ENCODE measurements at regions not wholly inside any gene's neighbourhood (a gene's known extent, or its start where the extent isn't known, plus 50 kb on each side); places are given as distances from the start of the nearest gene placed in this dataset.

DNA sequence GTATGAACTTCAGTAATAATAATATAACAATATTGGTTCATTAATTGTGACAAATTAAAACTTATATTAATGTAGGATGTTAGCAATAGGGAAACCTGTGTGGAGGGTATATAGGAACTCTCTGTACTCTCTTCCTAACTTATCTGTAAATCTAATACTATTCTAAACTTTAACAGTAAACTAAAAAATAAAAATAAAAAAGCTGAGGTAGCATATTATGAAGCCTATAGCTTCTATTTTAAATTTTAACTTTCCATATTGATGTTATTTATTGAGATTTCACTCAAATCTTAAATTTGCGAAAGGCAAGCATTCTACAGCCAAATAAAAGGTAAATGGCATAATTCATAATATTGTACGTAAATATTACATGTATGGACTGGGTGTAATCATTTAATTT is 326.4 kb downstream of the MEI4 start:
- no peak for DNase-seq

DNA sequence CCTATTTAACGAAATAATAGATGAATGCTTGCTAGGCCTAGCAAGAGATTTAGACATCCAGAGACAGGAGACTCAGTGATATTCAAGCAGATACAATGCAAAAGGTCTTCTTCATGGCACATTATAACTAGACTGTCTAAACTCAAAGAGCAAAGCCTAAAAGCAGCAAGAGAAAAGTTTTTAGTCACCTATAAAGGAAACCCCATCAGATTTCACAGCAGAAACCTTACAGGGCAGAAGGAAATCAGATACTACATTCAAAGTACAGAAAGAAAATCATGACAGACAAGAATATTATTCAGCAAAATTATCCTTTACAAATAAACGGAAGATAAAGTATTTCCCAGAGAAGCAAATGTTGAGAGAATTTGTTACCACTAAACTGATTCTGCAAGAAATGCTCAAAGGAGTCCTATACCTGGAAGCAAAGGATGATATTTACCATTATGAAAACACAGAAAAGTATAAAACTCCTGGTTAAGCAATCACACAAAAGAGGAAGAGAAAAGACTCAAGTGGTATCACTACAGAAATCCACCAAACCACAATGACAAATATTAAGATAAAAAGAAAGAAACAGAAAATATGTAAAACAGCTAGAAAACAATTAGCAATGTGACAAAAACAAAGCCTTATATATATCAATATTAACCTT is 333.7 kb downstream of the MEI4 start:
- no peak for DNase-seq

DNA sequence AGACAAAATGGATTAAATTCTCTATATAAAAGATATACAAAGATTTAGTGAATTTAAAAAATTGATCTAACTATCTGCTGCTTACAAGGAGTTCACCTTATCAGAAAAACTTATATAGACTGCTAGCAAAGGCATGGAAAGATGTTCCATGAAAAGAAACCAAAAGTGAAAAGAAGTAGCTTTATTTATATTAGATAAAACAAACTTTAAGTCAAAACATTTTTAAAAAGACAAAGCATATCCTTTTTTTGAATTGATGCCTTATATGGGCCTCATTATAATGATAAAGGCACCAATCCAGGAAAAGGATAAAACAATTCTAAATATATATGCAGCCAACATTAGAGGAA is 334.2 kb downstream of the MEI4 start:
- DNase-seq = no peak

DNA sequence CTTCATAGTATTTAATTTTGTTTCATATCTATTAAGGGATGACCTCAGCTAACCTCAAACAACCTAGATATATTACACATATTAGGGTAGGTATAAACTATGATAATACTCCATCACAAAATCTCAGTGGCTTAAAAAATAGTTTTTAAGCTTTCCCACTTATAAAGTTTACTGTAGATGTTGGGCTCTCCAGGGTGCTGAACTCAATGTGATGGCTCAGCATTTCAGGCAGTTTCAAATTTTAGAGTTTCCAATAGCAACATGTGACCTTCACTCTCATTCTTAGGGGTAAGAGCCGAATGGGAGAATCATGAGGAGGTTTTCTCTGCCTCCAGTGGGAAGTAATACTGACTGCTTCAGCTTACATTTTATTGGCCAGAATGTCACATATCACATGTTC is 357.3 kb downstream of the MEI4 start:
- DNase-seq = no peak

DNA sequence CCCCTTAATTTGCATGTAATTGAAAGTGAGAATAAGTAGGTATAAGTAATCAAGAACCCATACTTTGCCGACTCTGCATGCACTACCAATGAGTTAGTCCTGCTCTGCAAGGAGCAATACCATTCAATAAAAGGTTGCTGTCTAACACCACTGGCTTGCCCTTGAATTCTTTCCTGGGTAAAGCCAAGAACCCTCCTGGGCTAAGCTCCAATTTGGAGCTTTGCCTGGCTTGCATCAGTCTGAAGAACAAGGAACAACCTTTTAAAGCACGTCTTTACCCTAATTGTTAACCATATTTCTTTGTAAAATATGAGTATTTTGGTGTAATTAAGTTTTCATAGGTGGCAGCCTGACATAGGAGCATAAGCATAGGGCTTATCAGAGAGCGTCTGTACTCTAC is 367.7 kb downstream of the MEI4 start:
- no peak for DNase-seq

DNA sequence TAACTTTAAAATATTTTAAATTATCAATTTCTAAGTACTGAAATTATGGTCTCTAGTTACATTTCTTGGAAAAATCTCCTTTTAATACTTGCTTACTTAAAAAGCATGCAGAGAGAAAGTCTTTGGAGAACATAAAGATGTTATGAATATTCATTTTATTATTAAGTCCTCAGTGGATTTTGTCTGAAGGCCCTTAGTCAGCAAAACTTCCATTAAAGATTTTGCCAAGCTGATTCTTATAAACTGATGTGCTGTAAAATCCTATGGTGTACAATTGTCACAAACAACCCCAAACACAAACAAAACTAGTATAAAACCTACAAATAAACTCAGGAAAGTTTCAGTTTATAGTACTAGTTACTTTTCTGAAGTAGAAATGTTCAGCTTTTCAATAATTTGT is 372.7 kb downstream of the MEI4 start:
- no peak for DNase-seq

DNA sequence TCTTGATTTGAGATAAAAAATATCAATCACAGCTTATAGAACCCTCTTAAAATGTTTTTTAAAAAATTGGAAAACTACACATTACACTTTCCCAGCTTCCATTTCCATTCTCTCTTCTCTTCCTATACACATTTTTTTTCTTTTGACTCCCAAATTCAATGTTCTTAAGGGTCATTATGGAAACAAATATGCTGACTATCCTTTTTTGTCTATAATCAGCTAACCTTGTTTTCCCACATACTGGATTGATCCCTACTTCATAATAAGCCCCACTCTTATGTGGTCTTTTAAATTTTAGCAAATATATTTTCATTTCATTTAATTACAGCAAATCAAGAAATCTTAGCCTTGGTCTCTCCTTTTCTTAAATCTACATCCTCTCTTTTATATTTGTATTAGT is 378.4 kb downstream of the MEI4 start:
- DNase-seq = no peak

DNA sequence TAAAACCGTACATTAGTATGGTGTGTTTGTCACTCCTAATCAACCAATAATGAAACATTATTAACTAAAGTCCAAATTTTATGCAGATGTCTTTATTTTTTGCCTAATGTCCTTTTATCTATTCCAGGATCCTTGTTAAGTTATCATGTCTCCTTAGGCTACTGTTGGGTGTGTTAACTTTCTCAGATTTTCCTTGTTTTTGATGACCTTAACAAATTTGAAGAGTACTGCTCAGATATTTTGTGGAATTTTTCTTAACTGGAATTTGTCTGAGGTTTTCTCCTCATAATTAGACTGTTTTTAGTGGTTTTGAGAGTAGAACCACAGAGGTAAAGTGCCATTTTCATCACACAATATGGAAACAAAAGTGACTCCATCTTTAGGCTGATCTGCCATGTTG is 406.3 kb downstream of the MEI4 start:
- no peak for DNase-seq

DNA sequence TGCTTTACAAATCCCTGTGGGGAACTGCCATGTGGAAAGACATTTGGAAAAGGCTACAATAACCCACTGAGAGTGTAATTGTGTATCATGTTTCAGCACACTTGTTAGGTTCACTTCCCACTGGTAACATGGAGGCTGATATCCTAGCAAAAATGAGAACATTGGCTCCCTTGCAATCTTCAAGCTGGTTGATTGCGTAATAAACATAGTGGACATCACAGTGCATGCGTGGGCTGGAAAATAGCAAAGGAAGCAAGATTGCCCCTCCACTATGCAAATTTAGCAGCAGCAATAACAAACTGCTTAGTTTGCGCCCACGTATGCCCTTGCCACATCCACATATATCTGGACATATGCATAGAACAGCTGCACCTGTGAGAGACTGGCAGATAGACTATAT is 410.2 kb downstream of the MEI4 start:
- no peak for DNase-seq

DNA sequence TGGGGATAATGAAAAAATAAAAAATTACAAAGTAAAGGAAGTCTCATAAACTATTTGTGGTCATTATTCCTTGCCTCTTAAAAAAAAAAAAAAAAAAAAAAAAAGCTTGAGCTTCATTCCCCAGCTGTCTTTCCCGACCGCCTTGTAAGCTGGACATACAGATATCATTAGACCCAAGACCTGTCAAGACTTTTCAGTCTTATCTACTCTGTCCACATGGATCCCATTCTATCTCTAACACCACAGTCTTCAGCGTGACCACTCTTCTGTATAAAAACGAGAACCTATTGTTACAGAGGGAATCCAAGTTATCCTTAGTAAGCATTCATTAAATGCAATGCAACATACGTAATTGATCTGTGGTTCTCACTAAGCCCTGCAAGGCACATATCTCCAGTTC is 423.5 kb downstream of the MEI4 start:
- DNase-seq = no peak

DNA sequence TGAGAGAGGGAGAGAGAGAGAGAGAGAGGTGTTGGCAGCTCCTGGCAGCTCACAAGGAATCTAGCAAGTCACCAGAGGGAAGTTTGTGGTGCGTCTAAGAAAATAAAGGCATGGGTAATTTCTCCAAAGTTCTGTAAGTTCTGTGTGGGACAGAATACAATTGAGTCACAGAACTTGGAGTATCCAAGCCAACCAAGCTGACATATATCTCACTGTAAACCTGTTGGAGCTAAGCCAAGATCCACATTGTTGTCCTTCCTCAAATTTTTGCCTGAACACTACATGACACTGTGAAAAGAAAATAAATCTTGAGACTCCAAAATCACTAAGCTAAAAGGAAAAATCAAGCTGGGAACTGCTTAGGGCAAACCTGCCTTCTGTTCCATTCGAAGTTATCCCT is 436.7 kb downstream of the MEI4 start:
- no peak for DNase-seq

DNA sequence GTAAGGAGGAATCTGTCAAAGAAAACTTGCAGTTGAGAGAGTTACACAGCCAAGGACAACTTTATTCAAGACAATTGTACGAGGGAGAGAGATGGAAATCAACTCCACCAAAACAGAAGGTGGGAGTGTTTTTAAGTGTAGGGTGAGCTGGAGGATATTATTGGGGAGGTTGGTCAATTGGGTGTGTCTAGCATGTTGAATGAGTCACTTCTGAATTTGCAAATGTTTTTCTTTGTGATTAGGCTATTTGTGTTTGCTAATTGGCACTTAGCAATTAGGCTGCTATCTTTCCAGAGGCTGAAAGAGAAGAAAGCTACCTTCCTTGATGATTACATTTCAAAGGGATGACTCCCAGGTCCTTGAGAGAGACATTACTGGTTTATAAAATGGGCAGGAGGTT is 441.1 kb downstream of the MEI4 start:
- DNase-seq = no peak

DNA sequence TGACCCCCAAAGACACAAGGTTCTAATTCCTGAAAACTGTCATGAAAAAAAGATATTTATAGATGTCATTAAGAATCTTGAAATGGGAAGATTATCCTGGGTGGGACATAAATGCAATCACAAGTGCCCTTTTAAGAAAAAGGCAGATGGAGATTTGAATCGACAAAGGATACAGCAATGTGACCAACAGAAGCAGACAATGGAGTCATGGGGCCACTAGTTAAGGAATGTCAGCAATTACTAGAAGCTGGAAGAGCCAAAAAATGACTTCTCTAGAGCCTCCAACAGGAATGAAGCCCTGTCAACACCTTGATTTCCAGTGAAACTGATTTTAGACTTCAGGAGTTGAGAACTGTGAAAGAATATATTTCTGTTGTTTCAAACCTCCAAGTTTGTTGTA is 448.5 kb downstream of the MEI4 start:
- DNase-seq = no peak

DNA sequence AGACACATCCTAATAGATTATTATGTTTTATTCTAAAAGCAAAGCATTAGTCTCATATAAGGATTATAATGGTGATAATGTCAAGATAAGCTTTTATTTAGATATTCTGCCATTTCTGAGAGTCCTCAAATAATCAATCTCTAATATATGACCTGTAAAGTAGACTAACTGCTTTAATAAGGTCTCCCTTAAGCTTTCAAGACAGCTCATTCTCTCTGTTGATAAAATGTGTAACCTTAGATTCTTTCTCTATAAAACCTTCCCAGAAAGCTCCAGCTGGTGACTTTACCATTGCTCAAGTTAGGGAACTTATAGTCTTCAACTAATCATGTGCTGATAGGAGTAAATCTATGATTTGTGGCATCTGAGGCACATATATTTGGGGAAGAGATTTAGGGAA is 457.8 kb downstream of the MEI4 start:
- DNase-seq = no peak

DNA sequence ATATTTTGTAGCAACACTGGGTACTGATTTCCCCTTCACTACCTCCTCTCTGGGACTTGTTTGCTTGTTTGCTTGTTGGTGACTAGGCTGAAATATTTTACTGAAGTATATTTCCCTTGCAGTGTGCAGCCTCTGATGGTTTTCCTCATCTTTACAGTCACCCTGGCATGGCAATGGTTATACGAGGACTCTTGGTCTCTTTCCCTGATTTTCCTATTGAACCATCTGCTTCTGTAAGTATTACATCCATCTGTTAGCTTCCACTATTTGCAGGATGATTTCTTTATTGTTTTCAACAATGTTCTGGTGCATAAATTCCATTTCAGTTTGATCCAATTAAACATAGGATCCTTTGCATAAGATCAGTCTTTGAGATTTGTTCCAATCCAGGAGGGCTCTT is 465.1 kb downstream of the MEI4 start:
- no peak for DNase-seq

DNA sequence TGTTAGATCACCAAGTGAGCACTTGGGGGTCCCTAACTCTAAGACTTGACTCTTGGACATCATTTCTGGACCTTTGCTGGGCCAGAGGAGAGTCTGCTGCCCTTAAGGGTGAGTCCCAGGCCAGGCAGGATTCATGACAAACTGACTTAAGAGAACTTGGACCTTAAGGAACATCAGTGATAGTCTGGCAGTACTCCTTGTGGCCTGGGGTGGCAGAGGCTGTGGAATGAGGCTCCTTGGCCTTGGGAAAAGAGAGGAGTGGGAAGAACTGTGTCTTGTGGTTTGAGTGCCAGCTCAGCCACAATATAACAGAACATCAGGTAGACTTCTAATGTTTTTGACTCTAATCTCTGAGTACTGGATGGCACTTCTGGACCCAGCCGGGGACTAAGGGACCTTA is 478.7 kb downstream of the MEI4 start:
- no peak for DNase-seq

DNA sequence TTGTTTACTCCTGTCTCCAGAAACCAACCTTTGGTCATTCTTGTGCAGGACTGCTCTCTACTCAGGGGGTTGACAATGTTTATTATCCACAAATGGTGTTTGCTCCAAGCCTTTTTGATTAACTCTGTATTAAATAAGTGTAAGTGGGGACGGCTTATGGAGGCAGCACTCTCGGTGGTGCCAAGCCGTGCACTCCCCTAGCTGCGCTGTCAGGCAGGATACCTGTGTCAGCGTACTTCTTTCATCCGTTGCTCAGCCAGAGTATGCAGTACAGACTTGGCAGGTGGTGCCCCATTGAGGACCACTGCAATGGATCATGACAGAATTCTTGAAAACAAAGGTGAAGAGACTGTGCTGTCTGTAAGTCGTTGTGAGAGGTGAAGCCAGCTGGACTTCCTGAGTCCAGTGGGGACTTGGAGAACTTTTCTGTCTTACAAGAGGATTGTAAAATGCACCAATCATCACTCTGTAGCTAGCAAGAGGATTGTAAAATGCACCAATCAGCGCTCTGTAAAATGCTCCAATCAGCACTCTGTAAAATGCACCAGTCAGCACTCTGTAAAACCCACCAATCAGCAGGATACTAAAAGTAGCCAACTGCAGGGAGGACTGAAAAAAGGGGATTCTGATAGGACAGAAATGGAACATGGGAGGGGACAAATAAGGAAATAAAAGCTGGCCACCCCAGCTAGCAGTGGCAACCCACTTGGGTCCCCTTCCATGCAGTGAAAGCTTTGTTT is 480.0 kb downstream of the MEI4 start:
- no peak for DNase-seq

DNA sequence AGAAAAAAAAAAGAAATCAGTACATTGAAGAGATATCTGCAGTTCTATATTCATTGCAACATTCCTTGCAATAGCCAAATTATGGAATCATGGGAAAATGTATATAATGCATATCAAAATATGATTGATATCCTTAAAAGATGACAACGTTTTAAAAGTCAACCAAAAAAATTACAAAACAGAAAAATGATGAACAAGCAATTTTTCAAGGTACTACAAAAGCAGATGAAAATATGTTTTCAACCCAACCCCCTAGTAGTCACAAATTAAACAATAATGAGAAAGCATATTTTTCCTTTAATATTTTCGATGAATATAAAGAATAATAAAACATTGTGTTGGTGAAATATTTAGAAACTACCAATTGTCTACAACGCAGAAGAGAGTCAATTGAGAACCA is 497.6 kb downstream of the MEI4 start:
- DNase-seq = no peak

DNA sequence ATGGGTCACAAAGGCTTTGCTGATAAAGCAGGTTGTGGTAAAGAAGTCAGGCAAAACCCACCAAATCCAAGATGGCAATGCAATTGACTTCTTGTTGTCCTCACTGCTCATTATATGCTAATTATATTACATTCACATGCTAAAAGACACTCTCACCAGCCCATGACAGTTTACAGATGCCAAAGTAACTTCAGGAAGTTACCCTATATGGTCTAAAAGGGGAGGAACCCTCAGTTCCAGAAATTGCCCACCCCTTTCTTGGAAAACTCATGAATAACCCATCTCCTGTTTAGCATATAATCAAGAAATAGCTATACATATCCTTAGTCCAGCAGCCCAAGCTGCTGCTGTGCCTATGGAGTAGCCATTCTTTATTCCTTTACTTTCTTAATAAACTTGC is 501.1 kb downstream of the MEI4 start:
- no peak for DNase-seq

DNA sequence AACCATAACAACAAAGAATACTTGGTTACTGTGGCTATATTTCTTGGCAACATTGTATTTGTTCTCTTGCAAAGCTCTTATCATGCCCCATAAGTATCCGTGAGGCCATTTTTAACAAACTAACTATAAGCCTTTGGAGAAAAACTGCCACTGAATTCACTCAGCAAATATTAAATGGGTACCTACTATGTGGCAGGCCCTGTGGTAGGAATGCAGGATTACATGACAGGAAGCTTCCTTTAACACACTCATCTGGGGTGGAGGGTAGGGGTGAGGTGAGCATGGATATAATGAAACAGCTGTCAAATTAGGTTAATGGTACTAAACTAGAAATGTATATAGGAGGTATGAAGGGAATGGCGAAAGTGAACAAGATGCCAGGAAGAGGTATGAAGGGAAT is 504.8 kb downstream of the MEI4 start:
- no peak for DNase-seq

DNA sequence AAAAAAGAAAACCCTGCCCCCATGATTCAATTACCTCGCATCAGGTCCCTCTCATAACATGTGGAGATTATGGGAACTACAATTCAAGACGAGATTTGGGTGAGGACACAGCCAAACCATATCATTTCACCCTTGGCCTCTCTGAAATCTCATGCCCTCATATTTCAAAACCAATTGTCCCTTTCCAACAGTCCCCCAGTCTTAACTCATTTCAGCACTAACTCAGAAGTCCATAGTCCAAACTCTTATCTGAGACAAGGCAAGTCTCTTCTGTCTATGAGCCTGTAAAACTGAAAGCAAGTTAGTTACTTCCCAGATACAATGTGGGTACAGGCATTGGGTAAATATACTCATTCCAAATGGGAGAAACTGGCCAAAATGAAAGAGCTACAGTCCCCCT is 536.1 kb downstream of the MEI4 start:
- no peak for DNase-seq

DNA sequence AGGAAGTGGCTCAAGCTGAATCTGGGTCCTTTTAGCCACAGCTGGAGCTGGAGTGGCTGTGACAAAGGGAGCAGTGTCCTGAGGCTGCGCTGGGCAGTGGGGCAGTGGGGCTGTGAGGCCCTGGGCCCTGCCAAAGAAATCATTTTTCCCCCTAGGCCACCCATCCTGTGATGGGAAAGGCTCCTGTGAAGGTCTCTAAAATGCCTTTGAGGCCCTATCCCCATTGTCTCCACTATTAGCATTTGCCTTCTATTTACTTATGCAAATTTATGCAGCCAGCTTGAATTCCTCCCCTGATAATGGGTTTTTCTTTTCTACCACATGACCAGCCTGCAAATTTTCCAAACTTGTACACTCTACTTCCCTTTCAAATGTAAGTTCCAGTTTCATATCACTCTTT is 539.2 kb downstream of the MEI4 start:
- no peak for DNase-seq

DNA sequence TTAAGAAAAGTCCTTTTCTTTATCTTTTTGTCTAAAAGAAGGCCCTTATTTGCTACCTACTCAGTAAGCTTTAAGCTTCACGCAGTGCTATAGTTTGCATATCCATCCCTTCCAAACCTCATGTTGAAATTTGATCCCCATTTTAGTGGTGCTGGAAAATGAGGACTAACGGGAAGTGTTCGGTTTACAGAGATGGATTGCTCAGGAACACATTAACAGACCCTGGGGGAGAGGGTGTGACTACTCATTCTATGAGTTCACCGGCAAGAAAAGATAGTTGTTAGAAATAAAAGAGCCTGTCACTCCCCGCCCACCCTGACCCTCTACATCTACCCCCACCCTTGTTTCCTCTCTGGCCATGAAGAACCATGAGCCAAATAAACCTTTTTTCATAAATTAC is 546.2 kb downstream of the MEI4 start:
- DNase-seq = no peak

DNA sequence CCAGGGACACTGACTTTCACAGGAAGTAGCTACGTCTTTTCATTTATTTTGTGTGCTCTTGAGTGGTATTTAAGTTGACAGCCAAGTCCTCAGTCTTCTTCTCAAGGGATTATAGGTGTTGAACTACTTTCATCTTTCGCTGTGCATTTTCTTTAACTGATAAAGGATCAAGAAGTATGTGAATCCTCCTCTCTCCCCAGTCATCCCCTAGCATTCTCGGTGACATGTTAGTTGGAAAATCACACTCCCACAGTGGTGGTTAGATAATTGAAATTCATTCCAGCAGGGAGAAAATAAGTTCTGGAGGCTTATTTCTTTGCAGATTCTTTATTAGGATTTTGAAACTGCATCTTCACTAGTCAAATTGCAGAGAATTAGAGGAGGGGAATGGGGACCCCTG is 569.4 kb downstream of the MEI4 start:
- no peak for DNase-seq

DNA sequence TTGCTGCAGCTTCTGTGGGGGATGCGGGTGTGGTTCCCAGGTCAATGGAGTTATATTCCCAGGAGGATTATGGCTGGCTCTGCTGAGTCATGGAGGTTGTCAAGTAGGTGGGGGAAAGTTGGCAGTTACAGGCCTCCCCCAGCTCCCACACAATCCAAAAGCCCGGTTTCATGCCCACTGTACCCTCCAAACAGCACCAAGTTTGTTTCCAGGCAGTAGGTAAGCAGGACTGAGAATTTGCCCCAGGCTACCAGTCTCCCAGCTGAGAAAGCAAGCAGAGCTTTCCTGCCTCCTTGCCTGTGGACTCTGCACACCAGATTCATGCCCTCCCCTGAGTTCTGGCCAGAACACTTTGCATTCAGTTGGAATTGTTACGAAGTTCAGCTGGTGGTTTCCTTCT is 578.2 kb downstream of the MEI4 start:
- no peak for DNase-seq
